ENCODE measurements at regions not wholly inside any gene's neighbourhood (a gene's known extent, or its start where the extent isn't known, plus 50 kb on each side); places are given as distances from the start of the nearest gene placed in this dataset.
A peak's percentile ranks its signal among the peaks of the same experiment; 100 is the strongest.

- TF ChIP-seq TSHZ1 (tag by site-specific recombination; IDR thresholded peaks at IDR 0.05; ENCODE audit: borderline replicate concordance) (no peak), ZNF660 (tag by site-specific recombination; IDR thresholded peaks at IDR 0.05) (no peak), KLF10 (tag by site-specific recombination; IDR thresholded peaks at IDR 0.05) (no peak), ZFP41 (tag by site-specific recombination; IDR thresholded peaks at IDR 0.05; ENCODE audit: borderline replicate concordance) (no peak)
These were observed 229.6 kb downstream of the LY86 start (continued) for GRCh38 chr6:6818078-6818639.

DNA sequence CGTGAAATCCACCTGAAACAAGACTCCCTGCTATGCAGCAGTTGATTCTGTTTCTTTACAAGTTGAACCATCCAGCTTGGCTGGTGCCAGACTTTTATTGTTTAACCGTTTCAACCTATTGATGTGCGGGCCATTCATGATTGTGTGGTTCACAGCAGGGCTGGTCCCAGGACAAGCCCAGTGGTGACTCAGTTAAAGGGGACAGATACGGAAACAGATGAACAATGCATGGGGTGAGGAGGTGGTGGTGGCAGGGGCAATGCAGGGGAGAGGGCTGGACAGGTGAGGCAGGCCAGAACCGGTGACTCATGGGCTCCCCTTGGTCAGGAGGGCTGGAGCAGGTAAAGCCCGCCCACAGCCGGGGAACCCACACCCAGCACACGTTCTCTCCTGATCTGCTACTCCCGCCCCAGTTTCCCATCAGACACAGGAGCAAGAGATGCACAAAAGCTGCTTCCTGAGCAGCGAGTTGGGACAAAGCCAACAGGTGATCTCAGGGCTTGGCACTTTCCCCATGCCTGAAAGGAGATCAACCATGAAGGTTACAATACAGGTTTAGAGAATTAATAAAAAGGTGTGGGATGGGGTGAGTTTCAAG is 232.2 kb downstream of the LY86 start:
- Histone ChIP-seq H3K9me3 (ENCODE audit: control insufficient read depth, insufficient read depth, low read depth, low read length) (no peaks in the 10 kb centered on the region), H3K36me3 (ENCODE audit: control insufficient read depth in 2 of 2, insufficient read depth in 1 of 2, low read length in 2 of 2) (no peaks in the 10 kb centered on the region), H3K4me1 (ENCODE audit: control insufficient read depth, insufficient read depth, low read length) (peaks cover 2% of the 10 kb centered on the region; the same call in 1 of the 2 replicates), H3K27ac (ENCODE audit: extremely low read depth, low read depth, low read length) (no peak overlapping the region), H3K4me3 (ENCODE audit: low read depth, low read length) (no peak overlapping the region)
- POLR2A ChIA-PET: no interaction called here
- TF ChIP-seq SCRT2 (tag by site-specific recombination; IDR thresholded peaks at IDR 0.05) (peak; percentile 27; the same call in 1 of the 2 replicates), ZNF514 (tag by site-specific recombination; IDR thresholded peaks at IDR 0.05) (no peak), OSR2 (tag by site-specific recombination; IDR thresholded peaks at IDR 0.05) (peak; percentile 53)
- CTCF ChIA-PET: no interaction called here

- TF ChIP-seq ZEB2 (tag by site-specific recombination; IDR thresholded peaks at IDR 0.05) (no peak), PRDM4 (tag by site-specific recombination; IDR thresholded peaks at IDR 0.05) (peak; percentile 90), ZNF362 (tag by site-specific recombination; IDR thresholded peaks at IDR 0.05) (no peak), ZNF280D (tag by site-specific recombination; IDR thresholded peaks at IDR 0.05) (no peak), ZNF394 (tag by site-specific recombination; IDR thresholded peaks at IDR 0.05; ENCODE audit: borderline replicate concordance) (no peak), ZNF274 (IDR thresholded peaks at IDR 0.05; ENCODE audit: low read length) (no peak), ZNF274 (tag by site-specific recombination; IDR thresholded peaks at IDR 0.05; ENCODE audit: borderline replicate concordance) (no peak), ZNF10 (tag by site-specific recombination; IDR thresholded peaks at IDR 0.05) (no peak), ZNF621 (tag by site-specific recombination; IDR thresholded peaks at IDR 0.05) (no peak)
- TF ChIP-seq, protein P1, sequence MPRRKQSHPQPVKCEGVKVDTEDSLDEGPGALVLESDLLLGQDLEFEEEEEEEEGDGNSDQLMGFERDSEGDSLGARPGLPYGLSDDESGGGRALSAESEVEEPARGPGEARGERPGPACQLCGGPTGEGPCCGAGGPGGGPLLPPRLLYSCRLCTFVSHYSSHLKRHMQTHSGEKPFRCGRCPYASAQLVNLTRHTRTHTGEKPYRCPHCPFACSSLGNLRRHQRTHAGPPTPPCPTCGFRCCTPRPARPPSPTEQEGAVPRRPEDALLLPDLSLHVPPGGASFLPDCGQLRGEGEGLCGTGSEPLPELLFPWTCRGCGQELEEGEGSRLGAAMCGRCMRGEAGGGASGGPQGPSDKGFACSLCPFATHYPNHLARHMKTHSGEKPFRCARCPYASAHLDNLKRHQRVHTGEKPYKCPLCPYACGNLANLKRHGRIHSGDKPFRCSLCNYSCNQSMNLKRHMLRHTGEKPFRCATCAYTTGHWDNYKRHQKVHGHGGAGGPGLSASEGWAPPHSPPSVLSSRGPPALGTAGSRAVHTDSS (tag by site-specific recombination; IDR thresholded peaks at IDR 0.05): peak; percentile 97
- TF ChIP-seq, protein P2, sequence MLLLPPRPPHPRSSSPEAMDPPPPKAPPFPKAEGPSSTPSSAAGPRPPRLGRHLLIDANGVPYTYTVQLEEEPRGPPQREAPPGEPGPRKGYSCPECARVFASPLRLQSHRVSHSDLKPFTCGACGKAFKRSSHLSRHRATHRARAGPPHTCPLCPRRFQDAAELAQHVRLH (tag by site-specific recombination; IDR thresholded peaks at IDR 0.05): no peak
- Histone ChIP-seq H3K9me3 (ENCODE audit: control insufficient read depth, insufficient read depth, low read depth, low read length) (no peaks in the 10 kb centered on the region), H3K4me3 (ENCODE audit: low read depth, low read length) (no peak overlapping the region), H3K4me1 (ENCODE audit: control insufficient read depth, insufficient read depth, low read length) (peaks cover 2% of the 10 kb centered on the region; the same call in 1 of the 2 replicates), H3K36me3 (ENCODE audit: control insufficient read depth in 2 of 2, insufficient read depth in 1 of 2, low read length in 2 of 2) (no peaks in the 10 kb centered on the region), H3K27ac (ENCODE audit: extremely low read depth, low read depth, low read length) (no peak overlapping the region)
- CTCF ChIA-PET: interaction anchor here (0.6 kb wide), 1 partner anchor 1645 kb away, joined by 3 read pairs; no protein-coding TSS in a partner anchor
- POLR2A ChIA-PET: no interaction called here
These were observed 233.2 kb downstream of the LY86 start for GRCh38 chr6:6821639-6822261.

Data from HEK293 (cell line).